IMR-90 (cell line): ENCODE measurements at regions not wholly inside any gene's neighbourhood (a gene's known extent, or its start where the extent isn't known, plus 50 kb on each side); places are given as distances from the start of the nearest gene placed in this dataset.

Source experiments
- ATAC-seq: fragments of 200-7000 bp; cut with Tn5 transposase; 2 replicates; pipeline ENCODE4 v1.9.1; 2020; ENCODE audit warnings: low read depth, mild to moderate bottlenecking, moderate library complexity
- BruUV-seq: library from RNA; stranded (reverse); fragments of 400-500 nt; replicated peaks from 2 replicates; lab custom pipeline; 2021; lab: Mats Ljungman, UMichigan
- CTCF ChIA-PET: fragments of 300-600 bp; formaldehyde crosslinking; extraction: SDS; loops from one replicate; lab custom pipeline; 2021; ENCODE audit warnings: antibody characterized with exemption; lab: Yijun Ruan, JAX
- POLR2A ChIA-PET: fragments of 300-600 bp; sonication (Branson Sonifier 250); formaldehyde crosslinking; loops from one replicate; lab custom pipeline; 2022; ENCODE audit warnings: antibody characterized with exemption; ENCODE audit not compliant: unreplicated experiment; lab: Charles Lee
- DNase-seq: peaks from one replicate; pipeline ENCODE4 v3.0.0; 2013
- H2AFZ ChIP-seq: replicated peaks from 2 replicates; pipeline ENCODE3; 2013; ENCODE audit warnings: low read length, mild to moderate bottlenecking; ENCODE audit not compliant: poor library complexity
- H2AK5ac ChIP-seq: 2 replicates; pipeline ENCODE4 v1.6.1; 2013; ENCODE audit warnings: low read depth, low read length, inconsistent platforms
- H2AK9ac ChIP-seq: replicated peaks from 2 replicates; pipeline ENCODE3; 2013; ENCODE audit warnings: mild to moderate bottlenecking, low read depth, low read length, moderate library complexity; ENCODE audit not compliant: poor library complexity
- H2BK120ac ChIP-seq: 2 replicates; pipeline ENCODE4 v1.6.1; 2013; ENCODE audit warnings: low read depth, low read length, inconsistent platforms
- H2BK15ac ChIP-seq: 3 replicates; pipeline ENCODE4 v1.6.1; 2013; ENCODE audit warnings: low read depth, low read length, inconsistent platforms
- H2BK20ac ChIP-seq: 2 replicates; pipeline ENCODE4 v1.6.1; 2013; ENCODE audit warnings: low read depth, mild to moderate bottlenecking, inconsistent platforms, low read length, moderate library complexity
- H2BK5ac ChIP-seq: 2 replicates; pipeline ENCODE4 v1.6.1; 2013; ENCODE audit warnings: mild to moderate bottlenecking, low read depth, low read length, inconsistent platforms; ENCODE audit not compliant: poor library complexity, severe bottlenecking
- H3K14ac ChIP-seq: replicated peaks from 2 replicates; pipeline ENCODE4 v1.6.1; 2013; ENCODE audit warnings: low read depth, low read length, inconsistent platforms
- H3K18ac ChIP-seq: 2 replicates; pipeline ENCODE4 v1.6.1; 2013; ENCODE audit warnings: low read depth, low read length, control low read depth
- H3K23ac ChIP-seq: 2 replicates; pipeline ENCODE4 v1.6.1; 2013; ENCODE audit warnings: low read depth, low read length, inconsistent platforms
- H3K27ac ChIP-seq: 2 replicates; pipeline ENCODE4 v1.5.1; 2013; ENCODE audit warnings: mild to moderate bottlenecking, control low read depth, low read length; ENCODE audit not compliant: insufficient read depth
- H3K27me3 ChIP-seq: 2 replicates; pipeline ENCODE4 v1.6.1; 2013; ENCODE audit warnings: low read length; ENCODE audit not compliant: control insufficient read depth, insufficient read depth
- H3K36me3 ChIP-seq: 2 replicates; pipeline ENCODE4 v1.6.1; 2013; ENCODE audit warnings: low read length, mixed read lengths; ENCODE audit not compliant: control insufficient read depth, insufficient read depth
- H3K4ac ChIP-seq: 2 replicates; pipeline ENCODE4 v1.6.1; 2013; ENCODE audit warnings: low read depth, low read length, inconsistent platforms
- H3K4me1 ChIP-seq: 2 replicates; pipeline ENCODE4 v1.6.1; 2013; ENCODE audit warnings: low read length, mixed read lengths; ENCODE audit not compliant: control insufficient read depth, insufficient read depth
- H3K4me2 ChIP-seq: 2 replicates; pipeline ENCODE4 v1.6.1; 2013; ENCODE audit warnings: low read depth, mild to moderate bottlenecking, control low read depth, low read length, moderate library complexity
- H3K4me3 ChIP-seq: 2 replicates; pipeline ENCODE4 v1.5.1; 2013; ENCODE audit warnings: low read depth, mild to moderate bottlenecking, control low read depth, low read length, moderate library complexity; ENCODE audit not compliant: insufficient read depth
- H3K56ac ChIP-seq: 2 replicates; pipeline ENCODE4 v1.6.1; 2013; ENCODE audit warnings: low read length, inconsistent platforms; ENCODE audit not compliant: insufficient read depth; ENCODE audit errors: extremely low read depth
- H3K79me1 ChIP-seq, 2 experiments: 2 replicates each; pipeline ENCODE4 v1.6.1; 2013; ENCODE audit warnings: low read length in 2 of 2, inconsistent platforms in 1 of 2, low read depth in 1 of 2
- H3K9ac ChIP-seq: 2 replicates; pipeline ENCODE4 v1.6.1; 2013; ENCODE audit warnings: low read depth, low read length, control low read depth
- H3K9me1 ChIP-seq: 2 replicates; pipeline ENCODE4 v1.6.1; 2013; ENCODE audit warnings: low read length, inconsistent platforms; ENCODE audit not compliant: insufficient read depth
- H3K9me3 ChIP-seq: 2 replicates; pipeline ENCODE4 v1.6.1; 2013; ENCODE audit warnings: low read length; ENCODE audit not compliant: control insufficient read depth, insufficient read depth
- H4K20me1 ChIP-seq: 2 replicates; pipeline ENCODE4 v1.6.1; 2013; ENCODE audit warnings: low read length, inconsistent platforms; ENCODE audit not compliant: insufficient read depth
- H4K5ac ChIP-seq: 2 replicates; pipeline ENCODE4 v1.6.1; 2013; ENCODE audit warnings: mild to moderate bottlenecking, low read depth, low read length, control low read depth
- H4K8ac ChIP-seq, 2 experiments: 2 replicates each; pipeline ENCODE4 v1.6.1; 2013; ENCODE audit warnings: low read depth in 2 of 2, low read length in 2 of 2, control low read depth in 1 of 2, inconsistent platforms in 1 of 2
- H4K91ac ChIP-seq: 2 replicates; pipeline ENCODE4 v1.6.1; 2013; ENCODE audit warnings: low read depth, low read length, inconsistent platforms; ENCODE audit not compliant: insufficient read depth
- BHLHE40 ChIP-seq: fragments of 150-350 bp; IDR thresholded peaks from 2 replicates; pipeline ENCODE4 v1.6.1; 2016; ENCODE audit warnings: mild to moderate bottlenecking, low read depth, low read length
- CEBPB ChIP-seq: IDR thresholded peaks from 2 replicates; pipeline ENCODE4 v1.6.1; 2012; ENCODE audit warnings: low read depth, low read length, improper control_type of control experiment
- CHD1 ChIP-seq: IDR thresholded peaks from 2 replicates; pipeline ENCODE4 v1.6.1; 2012; ENCODE audit warnings: low read depth, low read length, improper control_type of control experiment
- FOS ChIP-seq: fragments of 150-350 bp; IDR thresholded peaks from 2 replicates; pipeline ENCODE4 v1.6.1; 2016; ENCODE audit warnings: low read depth, low read length
- MAZ ChIP-seq: IDR thresholded peaks from 2 replicates; pipeline ENCODE4 v1.6.1; 2012; ENCODE audit warnings: low read depth, mild to moderate bottlenecking, low read length, improper control_type of control experiment, moderate library complexity, borderline replicate concordance
- POLR2A ChIP-seq: IDR thresholded peaks from 2 replicates; pipeline ENCODE4 v1.6.1; 2012; ENCODE audit warnings: mild to moderate bottlenecking, low read depth, low read length
- RCOR1 ChIP-seq: IDR thresholded peaks from 2 replicates; pipeline ENCODE4 v1.6.1; 2012; ENCODE audit warnings: mild to moderate bottlenecking, low read length, improper control_type of control experiment; ENCODE audit not compliant: insufficient replicate concordance
- RFX5 ChIP-seq: IDR thresholded peaks from 2 replicates; pipeline ENCODE4 v1.8.0; 2012; ENCODE audit warnings: low read depth, mild to moderate bottlenecking, low read length, moderate library complexity
- SMC3 ChIP-seq: fragments of 150-350 bp; IDR thresholded peaks from 2 replicates; pipeline ENCODE4 v1.6.1; 2016; ENCODE audit warnings: low read depth, mild to moderate bottlenecking, antibody characterized with exemption, low read length, moderate library complexity
- USF2 ChIP-seq: fragments of 150-350 bp; IDR thresholded peaks from 2 replicates; pipeline ENCODE4 v1.6.1; 2017; ENCODE audit warnings: mild to moderate bottlenecking, antibody characterized with exemption, low read length, low read depth
- WGBS, 2 experiments: methylation state at CpG; one replicate each; pipeline versions ENCODE4 v1.1.5 to v1.1.7; 2013; ENCODE audit warnings: missing lambda C conversion rate in 2 of 2; ENCODE audit not compliant: insufficient read length in 1 of 2; ENCODE audit errors: extremely low coverage in 2 of 2; 5-methylcytosine and 5-hydroxymethylcytosine counted together
- dilution Hi-C: fragments of 300-500 bp; cut with HindIII; formaldehyde crosslinking; loops from one replicate; pipeline ENCODE4 v1.14.3; 2018; ENCODE audit warnings: low sequenced_read_pairs; ENCODE audit not compliant: unreplicated experiment
- in situ Hi-C: fragments of 300-500 bp; cut with MboI; formaldehyde crosslinking; loops from 3 replicates; pipeline ENCODE4 v1.14.3; 2019; ENCODE audit warnings: low sequenced_read_pairs, inconsistent platforms, mixed read lengths
- intact Hi-C: fragments of 100-400 bp; cut with micrococcal nuclease; formaldehyde crosslinking; loops from 2 replicates; pipeline ENCODE4 v1.10.0; 2022
- TF ChIP-seq, protein P1 (sequence below): fragments of 150-350 bp; IDR thresholded peaks from 2 replicates; pipeline ENCODE4 v1.6.1; 2016; ENCODE audit warnings: low read depth, mild to moderate bottlenecking, low read length, moderate library complexity, borderline replicate concordance

DNA sequence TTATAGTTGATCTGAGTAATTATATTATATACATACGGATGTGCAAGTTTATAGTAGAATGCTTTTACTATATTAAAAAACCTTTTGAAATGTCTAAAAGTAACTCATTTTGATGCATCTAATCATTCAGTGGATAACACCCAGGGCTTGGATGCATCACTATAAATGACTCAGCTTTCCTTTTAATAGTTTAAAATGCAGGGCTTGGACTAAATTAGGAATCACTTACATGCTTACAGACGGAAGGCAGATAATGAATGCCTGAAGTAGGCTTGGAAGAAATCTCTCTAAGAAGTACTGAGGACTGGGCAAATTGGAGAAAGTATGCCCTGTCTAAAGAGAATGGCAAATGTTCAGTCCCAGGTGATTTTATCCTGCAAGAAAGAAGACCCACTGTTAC is 362.5 kb upstream of the CCNH start:
- Histone ChIP-seq H3K9me3 (no peaks in the 10 kb centered on the region), H2BK120ac (no peak overlapping the region), H3K27me3 (no peaks in the 10 kb centered on the region), H3K18ac (no peak overlapping the region), H2BK5ac (no peak overlapping the region), H2AK5ac (no peak overlapping the region), H3K23ac (no peak overlapping the region), H2AK9ac (no peak overlapping the region), H2AFZ (no peak overlapping the region), H3K9me1 (no peaks in the 10 kb centered on the region), H4K5ac (no peak overlapping the region), H3K27ac (no peak overlapping the region), H3K4me3 (no peak overlapping the region), H3K4ac (no peak overlapping the region), H4K8ac (no peak overlapping the region), H2BK15ac (no peak overlapping the region), H3K4me1 (no peaks in the 10 kb centered on the region), H4K20me1 (no peaks in the 10 kb centered on the region), H3K36me3 (no peaks in the 10 kb centered on the region), H3K79me1 (no peaks in the 10 kb centered on the region), H3K14ac (no peak overlapping the region), H3K9ac (no peak overlapping the region), H2BK20ac (no peak overlapping the region), H3K4me2 (no peak overlapping the region), H4K91ac (no peak overlapping the region), H3K56ac (no peak overlapping the region)
- intact Hi-C loops (loop anchor here (10.0 kb wide), 1 partner anchor 350 kb away; no protein-coding TSS in a partner anchor), dilution Hi-C loops (no loop called here), in situ Hi-C loops (loop anchor here (10.0 kb wide), 1 partner anchor 940 kb away; no protein-coding TSS in a partner anchor)
- no peak for TF ChIP-seq POLR2A
- TF ChIP-seq MAZ, result no peak
- TF ChIP-seq, protein P1, sequence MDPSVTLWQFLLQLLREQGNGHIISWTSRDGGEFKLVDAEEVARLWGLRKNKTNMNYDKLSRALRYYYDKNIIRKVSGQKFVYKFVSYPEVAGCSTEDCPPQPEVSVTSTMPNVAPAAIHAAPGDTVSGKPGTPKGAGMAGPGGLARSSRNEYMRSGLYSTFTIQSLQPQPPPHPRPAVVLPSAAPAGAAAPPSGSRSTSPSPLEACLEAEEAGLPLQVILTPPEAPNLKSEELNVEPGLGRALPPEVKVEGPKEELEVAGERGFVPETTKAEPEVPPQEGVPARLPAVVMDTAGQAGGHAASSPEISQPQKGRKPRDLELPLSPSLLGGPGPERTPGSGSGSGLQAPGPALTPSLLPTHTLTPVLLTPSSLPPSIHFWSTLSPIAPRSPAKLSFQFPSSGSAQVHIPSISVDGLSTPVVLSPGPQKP, result no peak
- no peak for TF ChIP-seq USF2
- no peak for TF ChIP-seq SMC3
- no peak for TF ChIP-seq FOS
- no peak for TF ChIP-seq CHD1
- no peak for TF ChIP-seq CEBPB
- no peak for TF ChIP-seq BHLHE40
- no peak for TF ChIP-seq RFX5
- no peak for TF ChIP-seq RCOR1
- BruUV-seq, result no TSS peak
- no peak for DNase-seq
- WGBS, 2 experiments, result no CpG with 5 or more reads among the region's 2 CpGs
- no peak for ATAC-seq
- ChIA-PET POLR2A (no interaction called here), CTCF (interaction anchor here (0.6 to 1.1 kb wide), 2 partner anchors 52 to 916 kb away, joined by 3 to 6 read pairs; no protein-coding TSS in a partner anchor)
